Left lobe of liver (tissue), 2 donors: ENCODE measurements at regions not wholly inside any gene's neighbourhood (a gene's known extent, or its start where the extent isn't known, plus 50 kb on each side); places are given as distances from the start of the nearest gene placed in this dataset.
A peak's percentile ranks its signal among the peaks of the same experiment; 100 is the strongest.
"Not testable (repeated sequence)": the region's sequence is repeated elsewhere in the genome, so short reads cannot be mapped to it uniquely, and the experiment has no call there.

Experiments
- ATAC-seq: fragments of 200-7000 bp; cut with Tn5 transposase; one replicate; pipeline ENCODE4 v1.9.1; 2020; ENCODE audit warnings: mild to moderate bottlenecking, moderate library complexity
- DNase-seq: peaks from one replicate; pipeline ENCODE4 v3.0.0-alpha.2; 2020; ENCODE audit warnings: low spot score
- donor health status: DM: no; HTN: no; CAD: no; lungs with moderate emphysema.
- donor health status: DM: no; HTN: yes; CAD: no.

DNA sequence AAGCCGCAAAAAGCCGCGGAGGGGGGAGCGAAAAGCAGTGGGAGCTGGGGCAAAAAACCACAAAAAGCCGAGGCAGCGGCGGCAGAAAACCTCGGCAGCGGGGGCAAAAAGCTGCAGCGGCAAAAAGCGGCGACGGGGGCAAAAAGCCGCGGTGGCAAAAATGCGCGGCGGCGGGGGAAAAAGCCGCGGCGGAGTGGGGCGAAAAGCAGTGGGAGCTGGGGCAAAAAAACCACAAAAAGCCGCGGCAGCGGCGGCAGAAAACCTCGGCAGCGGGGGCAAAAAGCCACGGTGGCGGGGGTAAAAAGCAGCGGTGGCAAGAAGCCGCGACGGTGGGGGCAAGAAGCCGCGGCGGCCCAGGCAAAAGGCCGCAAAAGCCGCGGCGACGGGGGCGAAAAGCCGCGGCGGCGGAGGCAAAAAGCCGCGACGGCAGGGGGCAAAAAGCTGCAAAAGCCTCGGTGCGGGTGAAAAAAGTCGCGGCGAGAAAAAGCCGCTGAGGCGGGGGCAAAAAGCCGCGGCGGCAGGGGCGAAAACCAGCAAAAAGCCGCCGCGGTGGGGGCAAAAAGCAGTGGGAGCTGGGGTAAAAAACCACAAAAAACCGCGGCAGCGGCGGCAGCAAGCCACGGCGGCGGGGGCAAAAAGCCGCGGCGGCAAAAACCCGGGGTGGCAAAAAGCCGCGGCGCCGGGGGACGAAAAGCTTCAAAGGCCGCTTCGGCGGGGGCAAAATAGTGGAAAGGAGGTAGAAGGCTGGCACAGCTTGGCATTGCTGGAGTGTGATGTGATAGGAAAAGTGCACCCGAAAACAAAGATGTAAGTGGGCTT, 135.9 kb downstream of the ZNF92 start:
- DNase-seq = peak; percentile 54

DNA sequence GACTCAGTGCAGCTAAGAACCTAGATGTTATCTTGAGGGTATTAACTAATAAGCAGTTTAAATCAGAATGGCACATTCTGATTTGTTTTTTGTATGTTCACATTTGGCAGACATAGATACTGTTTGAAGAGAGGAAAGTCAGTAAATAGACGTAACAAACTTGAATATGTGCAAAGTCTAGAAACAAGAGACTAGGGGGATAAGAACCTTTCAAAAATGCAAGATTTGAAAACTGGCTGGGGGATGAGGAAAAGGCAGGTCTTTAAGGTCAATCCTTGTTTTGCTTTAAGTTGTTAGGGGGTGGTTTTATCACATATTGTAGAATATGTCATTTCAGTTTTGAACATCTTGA, 136.5 kb downstream of the ZNF92 start:
- DNase-seq, ATAC-seq: not testable (repeated sequence)

More for the DNA sequence above, 135.9 kb downstream of the ZNF92 start:
- ATAC-seq = peak; percentile 60

DNA sequence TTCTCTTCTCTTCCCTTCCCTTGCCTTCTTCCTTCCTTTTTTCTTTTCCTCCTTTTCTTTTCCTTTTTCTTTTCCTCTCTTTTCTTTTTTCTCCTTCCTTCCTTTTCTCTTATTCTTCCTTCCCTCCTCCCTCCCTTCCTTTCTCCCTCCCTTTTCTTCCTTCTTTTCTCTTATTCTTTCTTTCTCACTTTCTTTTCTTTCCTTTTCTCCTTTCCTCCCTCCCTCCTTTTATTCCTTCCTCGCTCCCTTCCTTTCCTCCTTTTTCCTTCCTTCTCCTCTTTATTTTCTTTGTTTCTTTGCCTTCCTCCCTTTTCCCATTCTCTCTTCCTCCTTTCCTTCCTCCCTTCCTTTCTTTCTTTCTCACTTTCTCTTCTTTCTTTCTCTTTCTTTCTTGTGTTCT, 146.1 kb downstream of the ZNF92 start:
- DNase-seq, ATAC-seq: not testable (repeated sequence)

DNA sequence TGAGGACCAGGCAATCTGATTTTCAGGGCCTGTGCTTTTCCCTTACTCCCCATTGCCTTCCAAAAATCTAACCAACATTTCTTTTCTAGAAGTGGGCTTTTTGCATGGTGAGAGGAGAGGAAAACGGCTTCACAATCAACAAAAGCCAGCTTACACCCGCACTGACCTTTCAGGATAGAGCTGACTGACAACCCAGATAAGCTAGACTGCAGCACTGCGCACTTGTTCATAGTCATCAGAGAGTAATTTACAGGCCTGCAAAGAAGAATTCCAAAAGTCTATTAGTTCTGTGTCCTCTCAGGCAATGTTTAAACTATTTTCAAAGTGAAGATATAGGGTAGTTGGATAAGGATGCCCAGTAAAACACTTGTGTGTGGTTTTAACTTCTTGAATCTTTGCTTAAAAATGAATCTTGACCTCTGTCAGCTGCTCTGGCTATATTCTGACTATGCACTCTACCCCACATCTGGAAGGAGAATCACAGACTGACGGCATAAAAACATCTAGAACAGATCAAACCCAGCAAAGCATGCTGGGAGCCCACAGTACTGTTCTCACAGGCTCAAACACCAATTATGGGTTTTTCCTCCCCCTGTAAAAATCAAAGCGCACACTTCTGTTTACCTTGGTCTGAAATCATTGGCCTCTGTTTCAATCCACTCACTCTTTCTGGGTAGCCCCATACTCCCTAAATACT, 172.0 kb downstream of the ZNF92 start:
- ATAC-seq, DNase-seq: not testable (repeated sequence)

DNA sequence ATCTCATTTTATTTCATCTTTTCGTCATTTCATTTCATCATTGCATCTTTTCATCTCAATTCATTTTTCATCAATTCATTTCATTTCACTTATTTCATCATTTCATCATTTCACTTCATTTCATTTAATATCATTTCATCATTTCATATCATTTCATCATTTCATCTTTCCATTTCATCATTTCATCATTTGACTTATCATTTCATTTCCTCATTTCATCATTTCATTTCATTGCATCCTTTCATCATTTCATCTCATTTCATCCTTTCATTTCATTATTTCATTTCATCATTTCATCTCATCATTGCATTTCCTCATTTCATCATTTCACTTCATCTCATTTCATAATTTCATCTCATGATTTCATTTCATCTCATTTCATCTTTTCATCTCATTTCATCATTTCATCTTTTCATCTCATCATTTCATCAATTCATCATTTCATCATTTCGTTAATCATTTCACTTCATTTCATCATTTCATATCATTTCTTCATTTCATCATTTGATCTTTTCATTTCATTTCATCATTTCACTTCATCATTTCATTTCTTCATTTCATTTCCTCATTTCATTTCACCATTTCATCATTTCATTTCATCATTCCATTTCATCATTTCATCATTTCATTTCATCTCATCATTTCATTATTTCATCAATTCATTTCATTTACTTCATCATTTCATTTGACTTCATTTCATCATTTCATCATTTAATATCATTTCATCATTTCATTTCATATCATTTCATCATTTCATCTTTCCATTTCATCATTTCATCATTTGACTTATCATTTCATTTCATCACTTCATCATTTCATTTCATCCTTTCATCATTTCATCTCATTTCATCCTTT, 176.2 kb downstream of the ZNF92 start:
- ATAC-seq, DNase-seq: not testable (repeated sequence)

DNA sequence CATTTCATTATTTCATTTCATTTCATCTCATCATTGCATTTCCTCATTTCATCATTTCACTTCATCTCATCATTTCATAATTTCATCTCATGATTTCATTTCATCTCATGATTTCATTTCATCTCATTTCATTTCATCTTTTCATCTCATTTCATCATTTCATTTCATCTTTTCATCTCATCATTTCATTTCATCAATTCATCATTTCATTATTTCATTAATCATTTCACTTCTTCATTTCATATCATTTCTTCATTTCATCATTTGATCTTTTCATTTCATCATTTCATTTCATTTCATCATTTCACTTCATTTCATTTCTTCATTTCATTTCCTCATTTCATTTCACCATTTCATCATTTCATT, 176.8 kb downstream of the ZNF92 start:
- not testable (repeated sequence) for ATAC-seq

DNA sequence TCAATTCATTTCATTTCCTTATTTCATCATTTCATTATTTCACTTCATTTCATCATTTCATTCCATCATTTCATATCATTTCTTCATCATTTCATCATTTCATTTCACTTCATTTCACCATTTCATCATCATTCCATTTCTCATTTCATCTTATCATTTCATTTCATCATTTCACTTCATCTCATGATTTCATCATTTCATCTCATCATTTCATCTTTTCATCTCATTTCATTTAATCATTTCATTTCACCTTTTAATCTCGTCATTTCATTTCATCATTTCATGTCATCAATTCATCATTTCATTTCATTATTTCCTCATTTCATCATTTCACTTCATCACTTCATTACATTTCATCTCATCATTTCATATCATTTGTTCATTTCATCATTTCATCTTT, 177.4 kb downstream of the ZNF92 start:
- ATAC-seq, DNase-seq: not testable (repeated sequence)

More for the DNA sequence above, 176.8 kb downstream of the ZNF92 start:
- DNase-seq = not testable (repeated sequence)

DNA sequence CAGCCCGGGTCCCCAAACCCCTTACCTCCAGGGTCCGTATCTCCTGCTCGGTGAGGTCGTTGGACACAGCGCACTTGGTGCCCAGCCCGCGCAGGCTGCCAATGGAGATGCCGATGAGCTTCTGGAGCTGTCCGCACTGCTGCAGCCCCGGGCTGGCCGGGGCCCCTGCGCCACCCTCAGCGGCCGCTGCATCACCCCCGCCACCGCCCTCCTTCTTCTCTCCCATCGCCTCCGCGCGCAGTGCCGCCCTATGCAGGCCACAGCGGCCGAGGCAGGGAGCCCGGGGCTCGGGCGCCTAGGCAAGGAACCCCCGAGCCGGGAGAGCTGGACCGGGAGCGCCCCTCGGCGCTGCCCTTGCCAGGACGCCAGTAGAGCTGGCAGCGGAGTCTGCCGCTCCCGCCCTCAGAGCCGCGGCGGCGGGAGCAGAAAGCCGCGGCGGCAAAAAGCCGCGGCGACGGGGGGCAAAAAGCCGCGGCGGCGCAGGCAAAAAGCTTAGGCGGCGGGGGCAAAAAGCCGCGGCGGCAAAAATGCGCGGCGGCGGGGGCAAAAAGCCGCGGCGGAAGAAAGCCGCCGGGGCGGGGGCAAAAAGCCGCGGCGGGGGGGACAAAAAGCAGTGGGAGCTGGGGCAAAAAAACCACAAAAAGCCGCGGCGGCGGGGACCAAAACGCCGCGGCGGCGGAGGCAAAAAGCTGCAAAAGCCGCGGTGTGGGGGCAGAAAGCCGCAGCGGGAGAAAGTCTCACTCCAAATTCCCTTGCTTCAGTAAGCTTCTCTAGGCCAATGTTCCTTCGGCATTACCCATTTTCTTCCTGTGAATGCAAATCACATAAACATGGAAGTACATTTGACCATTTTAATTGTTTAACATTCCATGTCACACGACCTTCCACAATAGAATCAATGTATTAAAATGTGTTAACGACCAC, 181.2 kb downstream of the ZNF92 start:
- peak; percentile 64 for ATAC-seq
- not testable (repeated sequence) for DNase-seq

DNA sequence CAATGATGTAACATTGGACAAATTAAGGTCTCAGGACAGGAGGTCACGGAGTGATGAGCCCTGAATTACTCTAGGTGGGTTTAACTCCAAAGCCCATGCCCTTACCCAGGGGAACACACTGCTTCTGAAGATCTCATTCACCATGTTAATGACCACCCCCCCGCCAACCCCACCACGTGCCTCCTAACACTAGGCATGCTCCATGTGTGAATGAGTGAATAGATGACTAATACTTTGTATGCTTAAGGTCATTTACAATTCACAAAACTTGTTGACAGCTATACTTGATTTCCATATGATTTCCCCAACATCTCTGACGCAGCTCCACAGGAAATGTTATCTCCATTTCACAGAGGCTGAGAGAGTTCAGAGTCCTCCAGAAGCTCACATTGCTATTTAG, 184.9 kb downstream of the ZNF92 start:
- not testable (repeated sequence) for ATAC-seq, DNase-seq

DNA sequence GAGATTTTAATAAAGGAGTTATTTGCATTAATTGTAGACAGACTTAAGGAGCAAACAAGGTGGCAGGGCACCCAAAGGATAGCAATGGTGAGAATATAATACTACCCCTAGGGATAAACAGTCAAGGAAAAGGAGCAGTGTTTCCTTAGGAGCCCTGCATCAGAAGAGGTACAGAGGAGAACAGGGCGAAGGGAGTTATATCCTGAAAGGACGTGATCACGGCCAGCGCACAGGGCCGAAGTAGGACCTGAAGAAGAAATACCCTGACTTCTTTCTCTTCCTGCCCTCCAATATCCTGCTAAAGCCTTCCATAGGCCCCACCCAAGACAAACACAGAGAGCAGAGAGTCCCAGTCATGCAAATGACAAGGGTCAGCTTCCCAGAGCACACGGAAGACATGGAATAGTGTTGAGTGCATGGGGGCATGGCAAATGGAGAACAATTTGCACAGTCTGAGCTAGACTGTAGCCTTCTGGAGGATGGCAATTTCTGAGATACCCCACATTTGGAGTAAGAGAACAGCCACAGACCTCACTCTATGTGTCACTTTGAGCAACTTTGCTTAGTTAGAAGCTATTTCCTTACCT, 188.2 kb downstream of the ZNF92 start:
- not testable (repeated sequence) for DNase-seq, ATAC-seq

DNA sequence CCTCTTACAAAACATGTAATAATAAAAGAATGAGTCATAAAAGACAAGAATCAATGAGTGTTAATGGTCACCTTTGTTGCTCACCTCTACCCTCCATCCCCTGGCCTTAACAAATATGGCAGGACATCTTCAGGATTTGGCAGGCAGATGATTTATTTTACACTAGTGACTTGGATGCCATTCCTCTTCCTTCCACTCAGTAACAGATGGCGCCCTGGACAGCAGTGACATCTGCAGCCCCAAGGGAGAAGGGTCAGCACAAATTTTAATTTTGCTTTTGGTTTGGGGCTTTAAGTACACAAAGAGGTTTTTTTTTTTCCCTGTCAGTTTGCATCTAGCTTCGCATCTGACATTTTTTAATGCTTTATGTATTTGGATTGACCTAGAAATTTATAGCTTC, 188.9 kb downstream of the ZNF92 start:
- not testable (repeated sequence) for DNase-seq
- ATAC-seq = peak; percentile 59

DNA sequence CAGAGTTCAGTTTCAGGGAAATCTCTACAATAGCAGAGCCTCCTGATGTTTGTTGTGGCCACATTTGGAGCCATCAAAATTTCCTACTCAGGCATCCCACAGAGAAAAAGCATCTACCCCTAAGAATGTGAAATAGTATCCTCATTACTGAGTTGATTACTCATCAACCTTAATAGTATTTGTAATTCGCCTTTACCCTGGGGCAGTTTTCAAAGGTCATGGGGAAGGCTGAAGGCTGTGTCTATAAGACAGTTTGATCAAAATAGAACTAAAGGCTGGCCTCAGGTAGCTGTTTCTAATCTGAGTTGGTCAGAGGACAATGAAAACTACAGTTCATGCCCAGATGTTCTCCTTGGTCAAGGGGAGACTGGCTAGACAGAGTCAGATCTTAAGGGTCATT, 189.7 kb downstream of the ZNF92 start:
- not testable (repeated sequence) for DNase-seq, ATAC-seq

DNA sequence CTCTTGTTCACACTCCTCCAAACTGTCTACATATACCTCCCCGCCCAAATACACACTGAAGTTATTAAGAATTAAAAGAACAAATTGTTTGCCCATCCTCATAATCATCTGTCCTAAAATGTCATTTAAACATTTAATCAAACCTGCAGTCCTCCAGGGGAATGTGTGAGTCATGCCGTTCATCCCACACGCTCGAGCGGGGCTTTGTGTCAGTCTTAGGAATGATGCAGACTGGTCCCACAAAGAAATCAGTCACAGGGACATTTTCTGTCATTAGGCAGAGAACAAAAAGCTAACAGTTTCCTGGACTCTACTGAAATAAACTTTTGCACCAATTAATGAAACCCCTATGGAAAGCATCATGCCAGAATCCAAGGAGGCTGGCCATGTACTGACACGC, 194.6 kb downstream of the ZNF92 start:
- not testable (repeated sequence) for DNase-seq, ATAC-seq

DNA sequence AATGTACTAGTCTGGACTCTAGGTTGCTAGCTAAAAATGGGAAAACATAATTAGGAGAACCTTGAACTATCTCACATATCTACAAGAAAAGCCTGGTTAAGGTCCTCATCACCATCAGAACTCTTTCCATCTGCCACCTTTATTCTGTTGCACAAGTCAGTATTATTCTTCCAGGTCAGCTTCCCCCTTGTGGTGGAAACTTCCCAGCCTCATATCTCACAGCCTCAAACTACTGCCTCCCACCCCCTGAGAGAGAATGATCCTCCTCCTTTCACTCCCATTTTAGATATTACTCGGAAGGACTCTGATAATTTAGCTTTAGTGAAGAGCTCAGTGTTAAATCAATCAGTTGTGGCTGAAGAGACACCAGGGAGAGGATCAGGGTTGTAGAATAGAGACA, 197.3 kb downstream of the ZNF92 start:
- not testable (repeated sequence) for ATAC-seq, DNase-seq

DNA sequence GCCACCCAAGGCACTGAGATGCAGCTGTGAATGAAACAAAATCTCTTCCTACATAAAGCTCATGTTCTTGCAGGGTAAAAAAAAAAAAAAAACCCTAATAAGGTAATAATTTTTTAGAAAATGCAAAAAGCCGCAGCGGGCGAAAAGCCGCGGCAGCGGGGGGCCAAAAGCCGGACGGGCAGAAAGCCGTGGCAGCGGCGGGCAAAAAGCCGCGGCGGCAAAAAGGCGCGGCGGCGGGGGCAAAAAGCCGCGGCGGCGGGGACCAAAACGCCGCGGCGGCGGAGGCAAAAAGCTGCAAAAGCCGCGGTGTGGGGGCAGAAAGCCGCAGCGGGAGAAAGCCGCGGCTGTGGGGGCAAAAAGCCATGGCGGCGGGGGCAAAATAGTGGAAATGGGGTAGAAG, 198.9 kb downstream of the ZNF92 start:
- not testable (repeated sequence) for ATAC-seq, DNase-seq

DNA sequence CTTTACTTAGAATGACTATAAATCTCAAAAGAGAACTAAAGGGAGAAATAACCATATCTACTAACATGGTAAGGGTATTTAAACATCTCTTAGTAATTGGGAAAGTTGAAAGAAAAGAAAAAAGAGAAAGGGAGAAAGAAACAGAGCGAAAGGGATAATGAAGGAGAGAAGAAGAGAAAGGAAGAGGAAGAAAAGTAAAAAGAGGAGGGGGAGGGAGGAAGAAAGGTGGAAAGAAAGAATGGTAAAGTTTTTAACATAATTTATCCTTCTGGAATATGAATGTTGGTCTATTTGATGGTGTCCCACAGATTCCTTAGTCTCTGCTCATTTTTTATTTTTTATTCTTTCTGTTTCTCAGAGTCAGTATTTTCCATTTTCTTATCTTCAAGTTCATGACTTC, 202.7 kb downstream of the ZNF92 start:
- not testable (repeated sequence) for ATAC-seq, DNase-seq

DNA sequence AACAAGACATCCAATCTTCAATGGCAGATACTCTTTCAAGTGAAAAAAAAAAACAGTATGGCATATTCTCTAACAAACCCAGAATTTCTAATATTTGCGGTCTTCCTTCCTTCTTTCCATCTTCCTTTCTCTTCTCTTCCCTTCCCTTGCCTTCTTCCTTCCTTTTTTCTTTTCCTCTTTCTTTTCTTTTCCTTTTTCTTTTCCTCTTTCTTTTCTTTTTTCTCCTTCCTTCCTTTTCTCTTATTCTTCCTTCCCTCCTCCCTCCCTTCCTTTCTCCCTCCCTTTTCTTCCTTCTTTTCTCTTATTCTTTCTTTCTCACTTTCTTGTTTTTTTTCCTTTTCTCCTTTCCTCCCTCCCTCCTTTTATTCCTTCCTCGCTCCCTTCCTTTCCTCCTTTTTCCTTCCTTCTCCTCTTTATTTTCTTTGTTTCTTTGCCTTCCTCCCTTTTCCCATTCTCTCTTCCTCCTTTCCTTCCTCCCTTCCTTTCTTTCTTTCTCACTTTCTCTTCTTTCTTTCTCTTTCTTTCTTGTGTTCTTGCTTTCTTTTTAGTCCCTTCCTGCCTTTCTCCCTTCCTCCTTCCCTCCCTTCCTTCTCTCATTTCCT, 209.0 kb downstream of the ZNF92 start:
- DNase-seq, ATAC-seq: not testable (repeated sequence)

DNA sequence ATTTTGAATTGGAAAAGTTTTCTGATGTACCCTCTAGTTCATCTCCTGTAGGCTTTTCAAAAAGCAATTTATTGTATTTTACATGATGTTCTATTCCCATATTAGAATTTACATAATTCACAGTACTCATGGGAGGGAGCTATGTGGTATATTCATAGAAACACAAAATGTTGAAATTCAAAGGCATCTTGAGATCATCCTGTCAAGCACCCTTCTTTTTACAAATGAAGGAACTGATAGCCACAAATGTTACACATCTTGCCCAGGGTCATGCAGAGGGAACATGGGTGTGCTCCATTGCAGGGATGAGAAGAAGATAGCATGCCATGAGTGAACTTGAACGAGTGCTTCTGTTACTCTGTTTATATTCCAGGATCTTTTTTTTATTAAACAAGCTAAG, 228.8 kb downstream of the ZNF92 start:
- ATAC-seq, DNase-seq: not testable (repeated sequence)

DNA sequence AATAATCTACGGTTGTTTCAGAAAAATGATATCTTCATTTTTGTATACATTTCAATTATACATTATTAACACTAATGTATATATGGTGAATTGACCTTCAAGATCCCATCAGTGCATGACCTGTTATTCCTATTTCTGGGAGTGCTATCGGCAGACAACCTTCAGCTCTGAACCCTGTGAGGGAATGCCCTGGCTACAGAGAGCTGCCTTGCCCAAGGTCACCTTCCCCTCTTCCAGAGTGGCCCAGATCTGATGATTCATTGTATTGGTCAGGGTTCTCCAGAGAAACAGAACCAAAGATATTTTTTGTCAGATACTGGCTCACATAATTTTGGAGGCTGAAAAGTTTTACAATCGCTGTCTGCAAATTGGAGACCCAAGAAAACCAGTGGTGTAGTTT, 235.5 kb downstream of the ZNF92 start:
- DNase-seq (no peak), ATAC-seq (no peak)
